ENCODE measurements at regions not wholly inside any gene's neighbourhood (a gene's known extent, or its start where the extent isn't known, plus 50 kb on each side); places are given as distances from the start of the nearest gene placed in this dataset.

- Mint-ChIP-seq H3K4me1 (ENCODE audit: low read depth) (no peaks in the 10 kb centered on the region), H3K36me3 (ENCODE audit: low read depth) (no peaks in the 10 kb centered on the region), H3K27me3 (no peaks in the 10 kb centered on the region), H3K4me3 (no peak overlapping the region), H3K9me3 (no peaks in the 10 kb centered on the region), H3K27ac (no peak overlapping the region)
- intact Hi-C loops (cut with micrococcal nuclease), result no loop called here
These were observed 276.5 kb upstream of the SMARCA2 start for GRCh38 chr9:1738511-1739100.

- H3K27ac Mint-ChIP-seq, result no peak overlapping the region
- H3K9me3 Mint-ChIP-seq, result no peaks in the 10 kb centered on the region
- intact Hi-C loops (cut with micrococcal nuclease), result no loop called here
These were observed 271.8 kb upstream of the SMARCA2 start for GRCh38 chr9:1743121-1743960.

GRCh38 chr9:1745980-1746379 lies 269.2 kb upstream of the SMARCA2 start:
- Mint-ChIP-seq H3K4me3 (no peak overlapping the region), H3K9me3 (peaks cover 20% of the 10 kb centered on the region), H3K4me1 (ENCODE audit: low read depth) (no peaks in the 10 kb centered on the region), H3K27ac (no peak overlapping the region), H3K27me3 (no peaks in the 10 kb centered on the region), H3K36me3 (ENCODE audit: low read depth) (no peaks in the 10 kb centered on the region)
- intact Hi-C loops (cut with micrococcal nuclease), result no loop called here

More at GRCh38 chr9:1743121-1743960, 271.8 kb upstream of the SMARCA2 start:
- no peaks in the 10 kb centered on the region for H3K27me3 Mint-ChIP-seq
- no peaks in the 10 kb centered on the region for H3K36me3 Mint-ChIP-seq (ENCODE audit: low read depth)
- no peak overlapping the region for H3K4me3 Mint-ChIP-seq
- H3K4me1 Mint-ChIP-seq (ENCODE audit: low read depth), result no peaks in the 10 kb centered on the region

- peaks cover 34% of the 10 kb centered on the region for H3K9me3 Mint-ChIP-seq
- no peaks in the 10 kb centered on the region for H3K27me3 Mint-ChIP-seq
- no peaks in the 10 kb centered on the region for H3K4me1 Mint-ChIP-seq (ENCODE audit: low read depth)
- no peak overlapping the region for H3K4me3 Mint-ChIP-seq
- intact Hi-C loops (cut with micrococcal nuclease), result no loop called here
- no peak overlapping the region for H3K27ac Mint-ChIP-seq
- no peaks in the 10 kb centered on the region for H3K36me3 Mint-ChIP-seq (ENCODE audit: low read depth)
These were observed 267.7 kb upstream of the SMARCA2 start for GRCh38 chr9:1747417-1747967.

GRCh38 chr9:1748407-1748806 lies 266.7 kb upstream of the SMARCA2 start:
- Mint-ChIP-seq H3K4me1 (ENCODE audit: low read depth) (no peaks in the 10 kb centered on the region), H3K36me3 (ENCODE audit: low read depth) (no peaks in the 10 kb centered on the region), H3K9me3 (peaks cover 39% of the 10 kb centered on the region), H3K27me3 (no peaks in the 10 kb centered on the region), H3K27ac (no peak overlapping the region), H3K4me3 (no peak overlapping the region)
- intact Hi-C loops (cut with micrococcal nuclease), result no loop called here

- no peak overlapping the region for H3K4me3 Mint-ChIP-seq
- intact Hi-C loops (cut with micrococcal nuclease), result no loop called here
- no peaks in the 10 kb centered on the region for H3K27me3 Mint-ChIP-seq
- peaks cover 41% of the 10 kb centered on the region for H3K9me3 Mint-ChIP-seq
- no peaks in the 10 kb centered on the region for H3K36me3 Mint-ChIP-seq (ENCODE audit: low read depth)
- H3K4me1 Mint-ChIP-seq (ENCODE audit: low read depth), result no peaks in the 10 kb centered on the region
- no peak overlapping the region for H3K27ac Mint-ChIP-seq
These were observed 258.0 kb upstream of the SMARCA2 start for GRCh38 chr9:1757186-1757585.

GRCh38 chr9:1759009-1759408 lies 256.1 kb upstream of the SMARCA2 start:
- no peaks in the 10 kb centered on the region for H3K36me3 Mint-ChIP-seq (ENCODE audit: low read depth)
- no peak overlapping the region for H3K4me3 Mint-ChIP-seq
- intact Hi-C loops (cut with micrococcal nuclease), result no loop called here
- no peak overlapping the region for H3K27ac Mint-ChIP-seq
- no peaks in the 10 kb centered on the region for H3K4me1 Mint-ChIP-seq (ENCODE audit: low read depth)
- H3K9me3 Mint-ChIP-seq, result peaks cover 33% of the 10 kb centered on the region
- no peaks in the 10 kb centered on the region for H3K27me3 Mint-ChIP-seq

- intact Hi-C loops (cut with micrococcal nuclease), result no loop called here
- Mint-ChIP-seq H3K36me3 (ENCODE audit: low read depth) (no peaks in the 10 kb centered on the region), H3K27ac (no peak overlapping the region), H3K9me3 (peaks cover 33% of the 10 kb centered on the region), H3K4me1 (ENCODE audit: low read depth) (no peaks in the 10 kb centered on the region), H3K27me3 (no peaks in the 10 kb centered on the region), H3K4me3 (no peak overlapping the region)
These were observed 255.3 kb upstream of the SMARCA2 start for GRCh38 chr9:1759771-1760300.

GRCh38 chr9:1761807-1762206 lies 253.3 kb upstream of the SMARCA2 start:
- H3K27ac Mint-ChIP-seq, result no peak overlapping the region
- no peaks in the 10 kb centered on the region for H3K4me1 Mint-ChIP-seq (ENCODE audit: low read depth)
- H3K9me3 Mint-ChIP-seq, result peaks cover 22% of the 10 kb centered on the region
- H3K4me3 Mint-ChIP-seq, result no peak overlapping the region
- H3K36me3 Mint-ChIP-seq (ENCODE audit: low read depth), result no peaks in the 10 kb centered on the region
- no peaks in the 10 kb centered on the region for H3K27me3 Mint-ChIP-seq
- intact Hi-C loops (cut with micrococcal nuclease), result no loop called here

- Mint-ChIP-seq H3K4me1 (ENCODE audit: low read depth) (no peaks in the 10 kb centered on the region), H3K27ac (no peak overlapping the region)
These were observed 249.1 kb upstream of the SMARCA2 start for GRCh38 chr9:1766042-1766441.

GRCh38 chr9:1768561-1768960 lies 246.6 kb upstream of the SMARCA2 start:
- Mint-ChIP-seq H3K4me3 (no peak overlapping the region), H3K4me1 (ENCODE audit: low read depth) (no peaks in the 10 kb centered on the region), H3K27ac (no peak overlapping the region), H3K36me3 (ENCODE audit: low read depth) (no peaks in the 10 kb centered on the region), H3K27me3 (no peaks in the 10 kb centered on the region), H3K9me3 (no peaks in the 10 kb centered on the region)
- intact Hi-C loops (cut with micrococcal nuclease), result no loop called here

More at GRCh38 chr9:1766042-1766441, 249.1 kb upstream of the SMARCA2 start:
- Mint-ChIP-seq H3K4me3 (no peak overlapping the region), H3K9me3 (peaks cover 8% of the 10 kb centered on the region), H3K36me3 (ENCODE audit: low read depth) (no peaks in the 10 kb centered on the region), H3K27me3 (no peaks in the 10 kb centered on the region)
- intact Hi-C loops (cut with micrococcal nuclease), result no loop called here

- H3K4me1 Mint-ChIP-seq (ENCODE audit: low read depth), result no peaks in the 10 kb centered on the region
- H3K27ac Mint-ChIP-seq, result no peak overlapping the region
- no peak overlapping the region for H3K4me3 Mint-ChIP-seq
- intact Hi-C loops (cut with micrococcal nuclease), result no loop called here
- no peaks in the 10 kb centered on the region for H3K36me3 Mint-ChIP-seq (ENCODE audit: low read depth)
- H3K9me3 Mint-ChIP-seq, result no peaks in the 10 kb centered on the region
- no peaks in the 10 kb centered on the region for H3K27me3 Mint-ChIP-seq
These were observed 243.9 kb upstream of the SMARCA2 start for GRCh38 chr9:1771094-1771789.

- Mint-ChIP-seq H3K9me3 (no peaks in the 10 kb centered on the region), H3K36me3 (ENCODE audit: low read depth) (no peaks in the 10 kb centered on the region), H3K27me3 (no peaks in the 10 kb centered on the region), H3K27ac (no peak overlapping the region), H3K4me1 (ENCODE audit: low read depth) (no peaks in the 10 kb centered on the region), H3K4me3 (no peak overlapping the region)
- intact Hi-C loops (cut with micrococcal nuclease), result no loop called here
These were observed 239.9 kb upstream of the SMARCA2 start for GRCh38 chr9:1775230-1775629.

- Mint-ChIP-seq H3K36me3 (ENCODE audit: low read depth) (no peaks in the 10 kb centered on the region), H3K9me3 (no peaks in the 10 kb centered on the region), H3K27ac (no peak overlapping the region), H3K4me1 (ENCODE audit: low read depth) (no peaks in the 10 kb centered on the region), H3K27me3 (no peaks in the 10 kb centered on the region), H3K4me3 (no peak overlapping the region)
- intact Hi-C loops (cut with micrococcal nuclease), result no loop called here
These were observed 238.5 kb upstream of the SMARCA2 start for GRCh38 chr9:1776668-1777067.
